K562 (cell line): ENCODE measurements at regions not wholly inside any gene's neighbourhood (a gene's known extent, or its start where the extent isn't known, plus 50 kb on each side); places are given as distances from the start of the nearest gene placed in this dataset.

Experiments used
- ATAC-seq: fragments of 200-7000 bp; cut with Tn5 transposase; 3 replicates; pipeline ENCODE4 v1.9.1; 2020; ENCODE audit warnings: moderate library complexity
- BruUV-seq: library from RNA; stranded (reverse); fragments of 400-500 nt; replicated peaks from 2 replicates; lab custom pipeline; 2021; lab: Mats Ljungman, UMichigan
- CTCF ChIA-PET: fragments of 300-600 bp; formaldehyde crosslinking; extraction: SDS; loops from one replicate; lab custom pipeline; 2021; ENCODE audit warnings: low intra/inter-chr PET ratio; lab: Yijun Ruan, JAX
- POLR2A ChIA-PET: fragments of 300-600, 350-650 bp; sonication (Branson Sonifier 250); formaldehyde crosslinking; extraction: SDS; loops from one replicate; lab custom pipeline; 2021; ENCODE audit warnings: antibody characterized with exemption, inconsistent platforms; lab: Yijun Ruan, JAX
- DNase-seq, 4 experiments: peaks; one replicate each; pipeline versions ENCODE4 v3.0.0 to v3.0.0-alpha.2; 2011 to 2018; ENCODE audit warnings: low spot score in 3 of 4, mixed read lengths in 3 of 4; ENCODE audit errors: extremely low read depth in 1 of 4
- FAIRE-seq: peaks from 2 replicates; lab custom pipeline; 2011; peaks lifted over from hg19 to GRCh38; lab: Jason Lieb, UNC
- H2AFZ ChIP-seq: 2 replicates; pipeline ENCODE4 v1.6.0; 2011; ENCODE audit warnings: low read depth, low read length, control low read depth, inconsistent platforms
- H3K27ac ChIP-seq: fragments of 200-600 bp; 3 replicates; pipeline ENCODE4 v1.8.0; 2011; ENCODE audit warnings: low read depth, mild to moderate bottlenecking, control low read depth, inconsistent platforms, low read length, moderate library complexity, mixed read lengths; ENCODE audit errors: extremely low read depth
- H3K27me3 ChIP-seq, 2 experiments: fragments of 300-600 bp in 1 of 2; 2 replicates in 1 of 2; 3 replicates in 1 of 2; pipeline versions ENCODE4 v1.6.0 to v1.8.0; 2011; ENCODE audit warnings: inconsistent platforms in 2 of 2, low read length in 2 of 2, mild to moderate bottlenecking in 1 of 2, mixed read lengths in 1 of 2, moderate library complexity in 1 of 2; ENCODE audit not compliant: control insufficient read depth in 2 of 2, insufficient read depth in 2 of 2
- H3K36me3 ChIP-seq: fragments of 300-600 bp; 3 replicates; pipeline ENCODE4 v1.8.0; 2011; ENCODE audit warnings: mild to moderate bottlenecking, low read length, inconsistent platforms; ENCODE audit not compliant: control insufficient read depth, insufficient read depth
- H3K4me1 ChIP-seq, 2 experiments: fragments of 200-600 bp in 1 of 2; replicated peaks in 1 of 2; 2 replicates in 1 of 2; 3 replicates in 1 of 2; pipeline versions ENCODE4 v1.5.1 to v1.8.0; 2011; ENCODE audit warnings: inconsistent platforms in 2 of 2, low read length in 2 of 2, mild to moderate bottlenecking in 1 of 2, mixed read lengths in 1 of 2, moderate library complexity in 1 of 2; ENCODE audit not compliant: control insufficient read depth in 2 of 2, insufficient read depth in 2 of 2
- H3K4me2 ChIP-seq: 2 replicates; pipeline ENCODE4 v1.6.1; 2011; ENCODE audit warnings: low read length, control low read depth, inconsistent platforms, mixed read lengths; ENCODE audit not compliant: insufficient read depth
- H3K4me3 ChIP-seq: fragments of 200-600 bp; sonication (generic), shearing (Covaris generic); 2 replicates; pipeline ENCODE4 v1.5.1; 2016; ENCODE audit warnings: control low read depth, inconsistent platforms
- H3K79me2 ChIP-seq: fragments of 200-600 bp; 3 replicates; pipeline ENCODE4 v1.8.0; 2011; ENCODE audit warnings: low read length, inconsistent platforms; ENCODE audit not compliant: control insufficient read depth, insufficient read depth
- H3K9ac ChIP-seq, 2 experiments: 2 replicates each; pipeline versions ENCODE4 v1.6.0 to v1.6.1; 2011; ENCODE audit warnings: low read depth in 2 of 2, low read length in 2 of 2, control low read depth in 1 of 2, inconsistent platforms in 1 of 2, mild to moderate bottlenecking in 1 of 2, mixed read lengths in 1 of 2; ENCODE audit not compliant: insufficient read depth in 1 of 2
- H3K9me1 ChIP-seq: one replicate; pipeline ENCODE4 v1.6.0; 2011; ENCODE audit warnings: inconsistent platforms, mild to moderate bottlenecking, low read length, moderate library complexity; ENCODE audit not compliant: control insufficient read depth, insufficient read depth
- H3K9me3 ChIP-seq: replicated peaks from 2 replicates; pipeline ENCODE4 v1.5.1; 2011; ENCODE audit warnings: low read depth, low read length, inconsistent platforms; ENCODE audit not compliant: control insufficient read depth, insufficient read depth
- H4K20me1 ChIP-seq: replicated peaks from 2 replicates; pipeline ENCODE4 v1.6.1; 2011; ENCODE audit warnings: low read length, inconsistent platforms, mixed read lengths; ENCODE audit not compliant: control insufficient read depth, insufficient read depth
- FOXP1 ChIP-seq: sonication (generic); formaldehyde crosslinking; IDR thresholded peaks from 2 replicates; pipeline ENCODE4 v1.8.0; 2022; ENCODE audit warnings: mild to moderate bottlenecking, missing genetic modification reagents
- IRF9 ChIP-seq: fragments of 450-650 bp; IDR thresholded peaks from 2 replicates; pipeline ENCODE4 v1.6.1; 2016; ENCODE audit warnings: missing biosample characterization, missing genetic modification characterization
- PML ChIP-seq: IDR thresholded peaks from 2 replicates; pipeline ENCODE4 v1.6.1; 2012; ENCODE audit warnings: low read length, inconsistent platforms
- RAD21 ChIP-seq, 2 experiments: fragments of 250-450 bp in 1 of 2; fragments of 450-650 bp in 1 of 2; sonication (Bioruptor Pico) in 1 of 2; formaldehyde crosslinking in 1 of 2; IDR thresholded peaks in 1 of 2; conservative IDR thresholded peaks in 1 of 2; 2 replicates each; pipeline versions ENCODE4 v1.4.0 to v1.8.0; 2020 to 2022; ENCODE audit warnings: mild to moderate bottlenecking in 2 of 2, moderate library complexity in 1 of 2
- ZNF77 ChIP-seq: fragments of 250-450 bp; sonication (Bioruptor Pico); IDR thresholded peaks from 2 replicates; pipeline ENCODE4 v1.5.0; 2020
- WGBS: fragments of 100-300 bp; shearing (Covaris generic); methylation state at CpG from one replicate; pipeline ENCODE4 v1.1.6; 2016; ENCODE audit warnings: low coverage, mixed read lengths; ENCODE audit not compliant: insufficient coverage; ENCODE audit errors: missing lambda C conversion rate; 5-methylcytosine and 5-hydroxymethylcytosine counted together
- in situ Hi-C: fragments of 300-500 bp; cut with MboI; formaldehyde crosslinking; loops from 4 replicates; pipeline ENCODE4 v1.15.0; 2018; ENCODE audit warnings: inconsistent platforms, mixed read lengths
- intact Hi-C: fragments of 100-400 bp; cut with micrococcal nuclease; formaldehyde crosslinking; loops from 2 replicates; pipeline ENCODE4 v1.14.2; 2022
- TF ChIP-seq, protein P1 (sequence below): fragments of 450-650 bp; IDR thresholded peaks from 2 replicates; pipeline ENCODE4 v1.6.1; 2016; ENCODE audit warnings: mild to moderate bottlenecking, moderate library complexity
- TF ChIP-seq, protein P2 (sequence below), 3 experiments: IDR thresholded peaks in 2 of 3; conservative IDR thresholded peaks in 1 of 3; 2 replicates each; pipeline ENCODE4 v1.5.1; 2011 to 2012; ENCODE audit warnings: low read length in 3 of 3, mild to moderate bottlenecking in 3 of 3, control low read depth in 2 of 3, improper control_type of control experiment in 1 of 3, inconsistent platforms in 1 of 3, low read depth in 1 of 3, mixed read lengths in 1 of 3, moderate library complexity in 1 of 3; ENCODE audit not compliant: insufficient read depth in 2 of 3

DNA sequence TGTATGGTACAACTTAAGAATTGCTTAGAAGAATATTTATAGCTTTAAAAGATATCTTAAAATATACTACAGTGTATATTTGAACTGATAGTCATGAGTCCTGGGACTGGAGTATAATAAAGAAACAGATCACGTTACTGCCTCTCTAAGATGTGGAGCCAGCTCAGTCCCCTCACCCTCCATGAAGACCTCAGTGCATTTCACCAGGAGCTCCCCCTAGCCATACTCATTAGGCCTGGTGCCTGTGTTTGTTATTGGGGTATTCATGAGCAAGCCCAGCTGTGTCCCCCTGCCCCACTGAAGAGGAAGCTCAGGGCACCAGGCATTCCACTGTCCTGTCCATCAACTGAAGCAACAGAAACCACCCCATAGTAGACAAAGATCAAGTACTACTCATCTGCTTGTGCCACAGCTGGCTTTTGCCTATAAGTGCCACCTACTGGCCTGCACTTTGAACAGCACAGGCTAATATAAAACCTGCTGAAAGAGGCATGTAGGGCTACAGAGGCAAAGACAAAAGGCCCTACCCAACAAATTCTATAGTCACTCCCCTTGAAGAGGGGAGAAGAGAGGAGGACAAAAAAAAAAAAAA, 850.2 kb upstream of the NUDT12 start:
- WGBS: 8% methylated on average over 1 of the region's 1 CpG
- Histone ChIP-seq H3K27ac (no peak overlapping the region), H4K20me1 (no peaks in the 10 kb centered on the region), H3K4me2 (no peak overlapping the region), H3K4me3 (no peak overlapping the region), H3K9me1 (no peaks in the 10 kb centered on the region), H3K4me1 (no peaks in the 10 kb centered on the region), H3K9ac (no peak overlapping the region), H3K9me3 (peaks cover 3% of the 10 kb centered on the region; the same call in 1 of the 2 replicates), H3K79me2 (no peaks in the 10 kb centered on the region), H2AFZ (no peak overlapping the region), H3K36me3 (no peaks in the 10 kb centered on the region), H3K27me3 (no peaks in the 10 kb centered on the region)
- BruUV-seq: no TSS peak
- ATAC-seq: 0 out of 3 replicates have a peak, but pooled peaks have one; percentile 36
- no peak for FAIRE-seq
- in situ Hi-C loops (no loop called here), intact Hi-C loops (no loop called here)
- no peak for DNase-seq
- ChIA-PET CTCF (no interaction called here), POLR2A (interaction anchor here (0.7 kb wide), 1 partner anchor 860 kb away, joined by 3 read pairs; no protein-coding TSS in a partner anchor)
- TF ChIP-seq, protein P1, sequence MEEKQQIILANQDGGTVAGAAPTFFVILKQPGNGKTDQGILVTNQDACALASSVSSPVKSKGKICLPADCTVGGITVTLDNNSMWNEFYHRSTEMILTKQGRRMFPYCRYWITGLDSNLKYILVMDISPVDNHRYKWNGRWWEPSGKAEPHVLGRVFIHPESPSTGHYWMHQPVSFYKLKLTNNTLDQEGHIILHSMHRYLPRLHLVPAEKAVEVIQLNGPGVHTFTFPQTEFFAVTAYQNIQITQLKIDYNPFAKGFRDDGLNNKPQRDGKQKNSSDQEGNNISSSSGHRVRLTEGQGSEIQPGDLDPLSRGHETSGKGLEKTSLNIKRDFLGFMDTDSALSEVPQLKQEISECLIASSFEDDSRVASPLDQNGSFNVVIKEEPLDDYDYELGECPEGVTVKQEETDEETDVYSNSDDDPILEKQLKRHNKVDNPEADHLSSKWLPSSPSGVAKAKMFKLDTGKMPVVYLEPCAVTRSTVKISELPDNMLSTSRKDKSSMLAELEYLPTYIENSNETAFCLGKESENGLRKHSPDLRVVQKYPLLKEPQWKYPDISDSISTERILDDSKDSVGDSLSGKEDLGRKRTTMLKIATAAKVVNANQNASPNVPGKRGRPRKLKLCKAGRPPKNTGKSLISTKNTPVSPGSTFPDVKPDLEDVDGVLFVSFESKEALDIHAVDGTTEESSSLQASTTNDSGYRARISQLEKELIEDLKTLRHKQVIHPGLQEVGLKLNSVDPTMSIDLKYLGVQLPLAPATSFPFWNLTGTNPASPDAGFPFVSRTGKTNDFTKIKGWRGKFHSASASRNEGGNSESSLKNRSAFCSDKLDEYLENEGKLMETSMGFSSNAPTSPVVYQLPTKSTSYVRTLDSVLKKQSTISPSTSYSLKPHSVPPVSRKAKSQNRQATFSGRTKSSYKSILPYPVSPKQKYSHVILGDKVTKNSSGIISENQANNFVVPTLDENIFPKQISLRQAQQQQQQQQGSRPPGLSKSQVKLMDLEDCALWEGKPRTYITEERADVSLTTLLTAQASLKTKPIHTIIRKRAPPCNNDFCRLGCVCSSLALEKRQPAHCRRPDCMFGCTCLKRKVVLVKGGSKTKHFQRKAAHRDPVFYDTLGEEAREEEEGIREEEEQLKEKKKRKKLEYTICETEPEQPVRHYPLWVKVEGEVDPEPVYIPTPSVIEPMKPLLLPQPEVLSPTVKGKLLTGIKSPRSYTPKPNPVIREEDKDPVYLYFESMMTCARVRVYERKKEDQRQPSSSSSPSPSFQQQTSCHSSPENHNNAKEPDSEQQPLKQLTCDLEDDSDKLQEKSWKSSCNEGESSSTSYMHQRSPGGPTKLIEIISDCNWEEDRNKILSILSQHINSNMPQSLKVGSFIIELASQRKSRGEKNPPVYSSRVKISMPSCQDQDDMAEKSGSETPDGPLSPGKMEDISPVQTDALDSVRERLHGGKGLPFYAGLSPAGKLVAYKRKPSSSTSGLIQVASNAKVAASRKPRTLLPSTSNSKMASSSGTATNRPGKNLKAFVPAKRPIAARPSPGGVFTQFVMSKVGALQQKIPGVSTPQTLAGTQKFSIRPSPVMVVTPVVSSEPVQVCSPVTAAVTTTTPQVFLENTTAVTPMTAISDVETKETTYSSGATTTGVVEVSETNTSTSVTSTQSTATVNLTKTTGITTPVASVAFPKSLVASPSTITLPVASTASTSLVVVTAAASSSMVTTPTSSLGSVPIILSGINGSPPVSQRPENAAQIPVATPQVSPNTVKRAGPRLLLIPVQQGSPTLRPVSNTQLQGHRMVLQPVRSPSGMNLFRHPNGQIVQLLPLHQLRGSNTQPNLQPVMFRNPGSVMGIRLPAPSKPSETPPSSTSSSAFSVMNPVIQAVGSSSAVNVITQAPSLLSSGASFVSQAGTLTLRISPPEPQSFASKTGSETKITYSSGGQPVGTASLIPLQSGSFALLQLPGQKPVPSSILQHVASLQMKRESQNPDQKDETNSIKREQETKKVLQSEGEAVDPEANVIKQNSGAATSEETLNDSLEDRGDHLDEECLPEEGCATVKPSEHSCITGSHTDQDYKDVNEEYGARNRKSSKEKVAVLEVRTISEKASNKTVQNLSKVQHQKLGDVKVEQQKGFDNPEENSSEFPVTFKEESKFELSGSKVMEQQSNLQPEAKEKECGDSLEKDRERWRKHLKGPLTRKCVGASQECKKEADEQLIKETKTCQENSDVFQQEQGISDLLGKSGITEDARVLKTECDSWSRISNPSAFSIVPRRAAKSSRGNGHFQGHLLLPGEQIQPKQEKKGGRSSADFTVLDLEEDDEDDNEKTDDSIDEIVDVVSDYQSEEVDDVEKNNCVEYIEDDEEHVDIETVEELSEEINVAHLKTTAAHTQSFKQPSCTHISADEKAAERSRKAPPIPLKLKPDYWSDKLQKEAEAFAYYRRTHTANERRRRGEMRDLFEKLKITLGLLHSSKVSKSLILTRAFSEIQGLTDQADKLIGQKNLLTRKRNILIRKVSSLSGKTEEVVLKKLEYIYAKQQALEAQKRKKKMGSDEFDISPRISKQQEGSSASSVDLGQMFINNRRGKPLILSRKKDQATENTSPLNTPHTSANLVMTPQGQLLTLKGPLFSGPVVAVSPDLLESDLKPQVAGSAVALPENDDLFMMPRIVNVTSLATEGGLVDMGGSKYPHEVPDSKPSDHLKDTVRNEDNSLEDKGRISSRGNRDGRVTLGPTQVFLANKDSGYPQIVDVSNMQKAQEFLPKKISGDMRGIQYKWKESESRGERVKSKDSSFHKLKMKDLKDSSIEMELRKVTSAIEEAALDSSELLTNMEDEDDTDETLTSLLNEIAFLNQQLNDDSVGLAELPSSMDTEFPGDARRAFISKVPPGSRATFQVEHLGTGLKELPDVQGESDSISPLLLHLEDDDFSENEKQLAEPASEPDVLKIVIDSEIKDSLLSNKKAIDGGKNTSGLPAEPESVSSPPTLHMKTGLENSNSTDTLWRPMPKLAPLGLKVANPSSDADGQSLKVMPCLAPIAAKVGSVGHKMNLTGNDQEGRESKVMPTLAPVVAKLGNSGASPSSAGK: no peak
- TF ChIP-seq RAD21 (CRISPR knock-in tag; conservative IDR thresholded peaks at IDR 0.05 in 1 of 2, IDR thresholded peaks at IDR 0.05 in 1 of 2): peak in 1 of 2 experiments; percentile 42; a peak in 1 of 4 replicates
- TF ChIP-seq ZNF77: no peak
- TF ChIP-seq PML: no peak
- TF ChIP-seq, protein P2, sequence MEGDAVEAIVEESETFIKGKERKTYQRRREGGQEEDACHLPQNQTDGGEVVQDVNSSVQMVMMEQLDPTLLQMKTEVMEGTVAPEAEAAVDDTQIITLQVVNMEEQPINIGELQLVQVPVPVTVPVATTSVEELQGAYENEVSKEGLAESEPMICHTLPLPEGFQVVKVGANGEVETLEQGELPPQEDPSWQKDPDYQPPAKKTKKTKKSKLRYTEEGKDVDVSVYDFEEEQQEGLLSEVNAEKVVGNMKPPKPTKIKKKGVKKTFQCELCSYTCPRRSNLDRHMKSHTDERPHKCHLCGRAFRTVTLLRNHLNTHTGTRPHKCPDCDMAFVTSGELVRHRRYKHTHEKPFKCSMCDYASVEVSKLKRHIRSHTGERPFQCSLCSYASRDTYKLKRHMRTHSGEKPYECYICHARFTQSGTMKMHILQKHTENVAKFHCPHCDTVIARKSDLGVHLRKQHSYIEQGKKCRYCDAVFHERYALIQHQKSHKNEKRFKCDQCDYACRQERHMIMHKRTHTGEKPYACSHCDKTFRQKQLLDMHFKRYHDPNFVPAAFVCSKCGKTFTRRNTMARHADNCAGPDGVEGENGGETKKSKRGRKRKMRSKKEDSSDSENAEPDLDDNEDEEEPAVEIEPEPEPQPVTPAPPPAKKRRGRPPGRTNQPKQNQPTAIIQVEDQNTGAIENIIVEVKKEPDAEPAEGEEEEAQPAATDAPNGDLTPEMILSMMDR (IDR thresholded peaks at IDR 0.05 in 2 of 3, conservative IDR thresholded peaks at IDR 0.05 in 1 of 3; ENCODE audit: insufficient read depth in 2 of 3, low read depth in 1 of 3, low read length in 3 of 3): 0 out of 6 replicates have a peak, but pooled peaks of 1 of the 3 experiments have one; percentile 19
- TF ChIP-seq IRF9 (tag): no peak
- no peak for TF ChIP-seq FOXP1 (CRISPR knock-in tag)
